Spleen (tissue), 11 donors: ENCODE measurements at regions not wholly inside any gene's neighbourhood (a gene's known extent, or its start where the extent isn't known, plus 50 kb on each side); places are given as distances from the start of the nearest gene placed in this dataset.

Experiments used
- DNase-seq: peaks from one replicate; pipeline ENCODE4 v3.0.0-alpha.2; 2020
- H3K27ac ChIP-seq, 8 donors: fragments of 200-600 bp; sonication (generic) in 7 of 8; 1 replicate in 4 of 8; 2 replicates in 4 of 8; pipeline versions ENCODE4 v1.5.0 to v1.8.0; 2016 to 2021; ENCODE audit warnings: inconsistent platforms in 4 of 8, mild to moderate bottlenecking in 4 of 8, moderate library complexity in 1 of 8
- H3K27me3 ChIP-seq, 7 donors: fragments of 200-600 bp; sonication (generic) in 6 of 7; replicated peaks in 1 of 7; 1 replicate in 4 of 7; 2 replicates in 3 of 7; pipeline versions ENCODE4 v1.5.0 to v1.8.0; 2016 to 2021; ENCODE audit warnings: inconsistent platforms in 3 of 7, mild to moderate bottlenecking in 1 of 7
- H3K36me3 ChIP-seq, 6 donors: fragments of 200-600 bp; sonication (generic) in 5 of 6; 1 replicate in 4 of 6; 2 replicates in 2 of 6; pipeline versions ENCODE4 v1.5.0 to v1.8.0; 2016 to 2021; ENCODE audit warnings: inconsistent platforms in 2 of 6
- H3K4me1 ChIP-seq, 6 donors: fragments of 200-600 bp; sonication (generic) in 5 of 6; 1 replicate in 3 of 6; 2 replicates in 3 of 6; pipeline versions ENCODE4 v1.5.0 to v1.8.0; 2016 to 2021; ENCODE audit warnings: inconsistent platforms in 3 of 6
- H3K4me3 ChIP-seq, 8 donors: fragments of 200-600 bp; sonication (generic) in 7 of 8; 1 replicate in 4 of 8; 2 replicates in 4 of 8; pipeline versions ENCODE4 v1.5.0 to v1.8.0; 2016 to 2021; ENCODE audit warnings: inconsistent platforms in 4 of 8, mild to moderate bottlenecking in 4 of 8, moderate library complexity in 2 of 8
- H3K9me3 ChIP-seq, 8 donors: fragments of 200-600 bp; sonication (generic) in 7 of 8; 1 replicate in 4 of 8; 2 replicates in 4 of 8; pipeline versions ENCODE4 v1.5.0 to v1.8.0; 2016 to 2021; ENCODE audit warnings: inconsistent platforms in 4 of 8
- CTCF ChIP-seq, 11 experiments: fragments of 200-600 bp in 7 of 11; fragments of 450-650 bp in 4 of 11; sonication (generic) in 4 of 11; IDR thresholded peaks in 8 of 11; conservative IDR thresholded peaks in 3 of 11; 1 replicate in 7 of 11; 2 replicates in 4 of 11; pipeline versions ENCODE4 v1.4.0 to v1.8.0; 2016 to 2021; ENCODE audit warnings: antibody characterized with exemption in 11 of 11, inconsistent platforms in 4 of 11, mild to moderate bottlenecking in 1 of 11
- POLR2A ChIP-seq, 3 donors: fragments of 450-650 bp; IDR thresholded peaks; one replicate each; pipeline ENCODE4 v1.5.1; 2017; ENCODE audit warnings: antibody characterized with exemption in 3 of 3, mild to moderate bottlenecking in 1 of 3
- POLR2AphosphoS5 ChIP-seq, 3 donors: sonication (generic); formaldehyde crosslinking; IDR thresholded peaks; one replicate each; pipeline ENCODE4 v1.5.1; 2017; ENCODE audit warnings: antibody characterized with exemption in 3 of 3
- WGBS, 5 donors: extraction: QIAGEN DNeasy Blood & Tissue Kit in 3 of 5; methylation state at CpG; one replicate each; pipeline versions ENCODE4 v1.1.5 to v1.1.7; 2013 to 2018; 5-methylcytosine and 5-hydroxymethylcytosine counted together
- intact Hi-C: fragments of 100-400 bp; cut with DNase I; formaldehyde crosslinking; loops from one replicate; pipeline ENCODE4 v1.15.0; 2023; ENCODE audit warnings: low total_unique reads
- donor health status: healthy with polysubstance abuse.
- donor health status: DM: no; HTN: no; CAD: no; lungs with moderate emphysema.
- donor health status: DM: no; HTN: no; CAD: no.
- donor health status: Bipolar disorder and iron deficiency.
- donor health status: healthy.
- donor health status: DM: no; HTN: no; CAD: no.
- donor health status: DM: yes; HTN: yes; CAD: no.

GRCh38 chr16:80202831-80203413 is 337.9 kb upstream of the DYNLRB2 start:
- Histone ChIP-seq H3K27me3 (peaks cover 0 to 15% (median 0%) of the 10 kb centered on the region in 7 donors), H3K4me3 (no peak overlapping the region), H3K4me1 (no peaks in the 10 kb centered on the region), H3K9me3 (no peaks in the 10 kb centered on the region), H3K36me3 (no peaks in the 10 kb centered on the region), H3K27ac (no peak overlapping the region)
- intact Hi-C loops, result no loop called here
- no peak for TF ChIP-seq POLR2AphosphoS5 (IDR thresholded peaks at IDR 0.05)
- TF ChIP-seq POLR2A (IDR thresholded peaks at IDR 0.05), result no peak
- TF ChIP-seq CTCF (IDR thresholded peaks at IDR 0.05 in 8 of 11, conservative IDR thresholded peaks at IDR 0.05 in 3 of 11), result no peak
- DNase-seq, result no peak
- WGBS, 5 donors, result 63 to 91% (median 68%) methylated on average over 4 of the region's 4 CpGs

DNA sequence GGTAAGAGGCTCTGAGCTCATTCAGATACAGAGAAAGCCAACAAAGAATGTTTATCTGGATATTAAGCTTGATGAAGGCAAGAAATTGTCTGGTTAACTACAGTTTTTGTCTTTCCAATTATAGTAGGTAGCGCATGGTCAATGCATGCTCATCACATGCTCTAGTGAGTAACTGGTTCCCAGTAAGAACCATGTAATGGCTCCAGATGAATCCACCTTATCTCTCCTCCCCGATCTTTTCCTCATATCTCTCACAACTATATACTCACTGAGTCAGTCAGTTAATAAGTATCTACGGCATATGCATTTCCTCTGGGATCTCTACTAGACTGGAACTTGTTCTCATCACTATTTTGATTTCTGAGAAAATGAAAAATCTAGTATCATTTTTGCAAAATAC is 340.7 kb upstream of the DYNLRB2 start:
- H3K9me3 ChIP-seq, result no peaks in the 10 kb centered on the region
- DNase-seq, result no peak
- H3K4me1 ChIP-seq, result no peaks in the 10 kb centered on the region
- intact Hi-C loops, result no loop called here
- H3K36me3 ChIP-seq, result no peaks in the 10 kb centered on the region
- WGBS, 5 donors, result 85 to 96% (median 90%) methylated on average over 3 of the region's 3 CpGs
- H3K27me3 ChIP-seq, result peaks cover 0 to 14% (median 0%) of the 10 kb centered on the region in 7 donors
- no peak for TF ChIP-seq CTCF (IDR thresholded peaks at IDR 0.05 in 8 of 11, conservative IDR thresholded peaks at IDR 0.05 in 3 of 11)
- no peak for TF ChIP-seq POLR2A (IDR thresholded peaks at IDR 0.05)
- TF ChIP-seq POLR2AphosphoS5 (IDR thresholded peaks at IDR 0.05), result no peak
- no peak overlapping the region for H3K4me3 ChIP-seq
- H3K27ac ChIP-seq, result no peak overlapping the region

DNA sequence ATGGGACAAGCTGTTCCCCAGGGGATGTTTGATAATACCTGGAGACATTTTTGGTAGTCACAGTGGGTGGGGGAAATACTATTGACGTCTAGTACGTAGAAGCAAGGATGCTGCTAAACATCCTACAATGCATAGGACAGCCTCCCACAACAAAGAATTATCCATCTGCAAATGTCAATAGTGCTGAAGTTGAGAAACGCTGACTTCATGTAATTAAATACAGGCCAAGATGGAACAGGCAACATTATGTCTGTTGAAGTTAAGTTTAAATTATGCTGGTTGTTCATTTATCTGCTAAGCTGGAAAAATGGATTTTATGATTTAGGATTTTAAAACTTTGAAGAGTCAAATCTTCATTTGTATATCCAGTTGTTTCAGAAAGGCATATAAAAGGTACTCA is 341.2 kb upstream of the DYNLRB2 start:
- Histone ChIP-seq H3K4me3 (no peak overlapping the region), H3K4me1 (no peaks in the 10 kb centered on the region), H3K36me3 (no peaks in the 10 kb centered on the region), H3K27ac (no peak overlapping the region), H3K27me3 (peaks cover 0 to 9% (median 0%) of the 10 kb centered on the region in 7 donors), H3K9me3 (no peaks in the 10 kb centered on the region)
- DNase-seq, result no peak
- TF ChIP-seq POLR2A (IDR thresholded peaks at IDR 0.05) (no peak), CTCF (IDR thresholded peaks at IDR 0.05 in 8 of 11, conservative IDR thresholded peaks at IDR 0.05 in 3 of 11) (no peak), POLR2AphosphoS5 (IDR thresholded peaks at IDR 0.05) (no peak)
- WGBS, 5 donors, result 83 to 91% (median 88%) methylated on average over 3 of the region's 3 CpGs
- intact Hi-C loops, result no loop called here

DNA sequence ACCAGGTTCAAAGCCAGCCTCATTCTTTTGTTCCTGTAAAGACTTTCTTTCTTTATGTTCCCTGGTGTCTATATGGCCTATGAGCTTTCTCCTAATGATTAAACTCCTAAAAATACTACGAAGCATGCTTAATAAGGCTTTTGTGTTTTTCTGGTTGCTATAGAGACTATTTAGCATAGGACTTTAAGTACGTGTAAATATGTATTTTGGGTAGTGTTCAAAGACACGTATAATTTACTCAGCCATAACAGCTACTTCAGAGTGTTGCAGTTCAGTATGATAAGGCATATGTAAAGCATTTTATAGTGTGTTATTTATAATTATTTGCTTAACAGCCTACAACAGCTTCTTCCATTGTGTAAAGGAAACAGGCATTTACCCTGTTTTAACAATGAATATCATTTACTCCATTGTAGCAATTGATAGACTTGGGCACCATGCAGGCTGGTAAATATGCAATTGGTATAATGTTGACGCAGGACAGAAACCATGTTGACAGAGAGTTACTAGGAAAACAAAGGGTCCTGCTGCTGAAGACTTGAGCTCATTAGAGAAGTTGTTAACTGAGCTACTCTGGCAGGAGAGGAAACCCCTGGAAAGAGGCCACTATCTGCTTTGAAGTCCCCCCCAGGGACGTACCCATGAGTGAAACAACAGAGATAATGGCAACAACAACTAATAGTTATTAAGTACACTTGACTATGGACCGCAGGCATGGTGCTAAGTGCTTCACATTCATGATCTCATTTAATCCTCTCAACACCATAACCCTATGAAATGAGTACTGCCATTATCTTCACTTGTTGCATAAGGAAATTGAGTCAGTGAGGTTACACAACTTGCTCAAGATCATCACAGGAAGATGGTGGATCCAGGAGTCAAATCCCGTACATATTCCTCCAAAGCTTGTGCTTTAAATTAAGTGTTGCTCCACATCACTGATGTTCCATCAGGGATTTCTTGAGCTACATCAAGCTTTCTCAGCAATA is 342.2 kb upstream of the DYNLRB2 start:
- 53 to 79% (median 59%) methylated on average over 7 of the region's 7 CpGs for WGBS, 5 donors
- H3K4me1 ChIP-seq, result no peaks in the 10 kb centered on the region

More for the DNA sequence above, 342.2 kb upstream of the DYNLRB2 start:
- Histone ChIP-seq H3K9me3 (no peaks in the 10 kb centered on the region), H3K27ac (no peak overlapping the region), H3K4me3 (no peak overlapping the region), H3K36me3 (no peaks in the 10 kb centered on the region), H3K27me3 (peaks cover 0 to 8% (median 0%) of the 10 kb centered on the region in 7 donors)
- intact Hi-C loops, result no loop called here
- no peak for TF ChIP-seq POLR2AphosphoS5 (IDR thresholded peaks at IDR 0.05)
- TF ChIP-seq POLR2A (IDR thresholded peaks at IDR 0.05), result no peak
- no peak for TF ChIP-seq CTCF (IDR thresholded peaks at IDR 0.05 in 8 of 11, conservative IDR thresholded peaks at IDR 0.05 in 3 of 11)
- DNase-seq, result no peak
